SK-N-SH treated with all-trans-retinoic acid at 6 μM for 48 hours (cell line): ENCODE measurements at regions not wholly inside any gene's neighbourhood (a gene's known extent, or its start where the extent isn't known, plus 50 kb on each side); places are given as distances from the start of the nearest gene placed in this dataset.

Experiments
- ATAC-seq: fragments of 200-7000 bp; cut with Tn5 transposase; 3 replicates; pipeline ENCODE4 v1.9.1; 2020; ENCODE audit warnings: mild to moderate bottlenecking, moderate library complexity
- ARNTL ChIP-seq: fragments of 450-650 bp; formaldehyde crosslinking; IDR thresholded peaks from 2 replicates; pipeline ENCODE4 v1.5.0; 2020; ENCODE audit warnings: low read depth, mild to moderate bottlenecking, moderate library complexity, borderline replicate concordance
- BACH2 ChIP-seq: fragments of 250-450 bp; sonication (Bioruptor Pico); IDR thresholded peaks from 2 replicates; pipeline ENCODE4 v1.9.0; 2021; ENCODE audit warnings: mild to moderate bottlenecking, borderline replicate concordance
- CSDC2 ChIP-seq: fragments of 250-450 bp; sonication (Bioruptor Pico); IDR thresholded peaks from 2 replicates; pipeline ENCODE4 v1.5.0; 2020; ENCODE audit warnings: mild to moderate bottlenecking, moderate library complexity
- CSRNP3 ChIP-seq: fragments of 250-450 bp; sonication (Bioruptor Pico); IDR thresholded peaks from 2 replicates; pipeline ENCODE4 v1.5.1; 2021; ENCODE audit warnings: mild to moderate bottlenecking, moderate library complexity
- ESRRG ChIP-seq: fragments of 250-450 bp; sonication (Bioruptor Pico); IDR thresholded peaks from 2 replicates; pipeline ENCODE4 v1.6.1; 2021; ENCODE audit warnings: mild to moderate bottlenecking
- GLIS3 ChIP-seq: fragments of 250-450 bp; sonication (Bioruptor Pico); IDR thresholded peaks from 2 replicates; pipeline ENCODE4 v1.5.0; 2020; ENCODE audit warnings: mild to moderate bottlenecking, moderate library complexity
- ISL1 ChIP-seq: fragments of 250-450 bp; sonication (Bioruptor Pico); IDR thresholded peaks from 2 replicates; pipeline ENCODE4 v2.1.2; 2022; ENCODE audit warnings: mild to moderate bottlenecking, moderate library complexity
- PPARA ChIP-seq: fragments of 250-450 bp; sonication (Bioruptor Pico); IDR thresholded peaks from 2 replicates; pipeline ENCODE4 v1.5.0; 2020; ENCODE audit warnings: mild to moderate bottlenecking, borderline replicate concordance
- SNAI2 ChIP-seq: fragments of 250-450 bp; sonication (Bioruptor Pico); IDR thresholded peaks from 2 replicates; pipeline ENCODE4 v1.5.0; 2020; ENCODE audit warnings: mild to moderate bottlenecking, moderate library complexity
- TCF4 ChIP-seq: fragments of 250-450 bp; sonication (Bioruptor Pico); IDR thresholded peaks from 2 replicates; pipeline ENCODE4 v1.8.0; 2021; ENCODE audit warnings: mild to moderate bottlenecking, moderate library complexity, borderline replicate concordance
- TSHZ2 ChIP-seq: fragments of 250-450 bp; sonication (Bioruptor Pico); IDR thresholded peaks from 2 replicates; pipeline ENCODE4 v1.5.0; 2020; ENCODE audit warnings: mild to moderate bottlenecking, moderate library complexity
- ZC3H10 ChIP-seq: fragments of 250-450 bp; sonication (Bioruptor Pico); IDR thresholded peaks from 2 replicates; pipeline ENCODE4 v1.5.1; 2021; ENCODE audit warnings: mild to moderate bottlenecking, moderate library complexity
- ZFP3 ChIP-seq: fragments of 250-450 bp; sonication (Bioruptor Pico); IDR thresholded peaks from 2 replicates; pipeline ENCODE4 v1.5.0; 2020; ENCODE audit warnings: mild to moderate bottlenecking, moderate library complexity
- ZFP30 ChIP-seq: fragments of 450-650 bp; formaldehyde crosslinking; IDR thresholded peaks from 2 replicates; pipeline ENCODE4 v1.5.0; 2022; ENCODE audit warnings: mild to moderate bottlenecking, moderate library complexity
- ZNF565 ChIP-seq: fragments of 450-650 bp; formaldehyde crosslinking; conservative IDR thresholded peaks from 2 replicates; pipeline ENCODE4 v1.5.0; 2020; ENCODE audit warnings: low read depth, mild to moderate bottlenecking, moderate library complexity
- ZNF70 ChIP-seq: fragments of 450-650 bp; formaldehyde crosslinking; IDR thresholded peaks from 2 replicates; pipeline ENCODE4 v1.5.0; 2020; ENCODE audit warnings: mild to moderate bottlenecking, moderate library complexity
- ZNF8 ChIP-seq: fragments of 450-650 bp; formaldehyde crosslinking; IDR thresholded peaks from 2 replicates; pipeline ENCODE4 v1.5.0; 2020; ENCODE audit warnings: mild to moderate bottlenecking, moderate library complexity
- TF ChIP-seq, protein P1 (sequence below): fragments of 250-450 bp; sonication (Bioruptor Pico); IDR thresholded peaks from 2 replicates; pipeline ENCODE4 v1.8.0; 2021; ENCODE audit warnings: low read depth, mild to moderate bottlenecking, moderate library complexity, borderline replicate concordance

- no peak for TF ChIP-seq ESRRG (CRISPR knock-in tag)
- TF ChIP-seq PPARA (CRISPR knock-in tag), result no peak
- TF ChIP-seq SNAI2 (CRISPR knock-in tag), result no peak
- no peak for TF ChIP-seq GLIS3 (CRISPR knock-in tag)
- no peak for TF ChIP-seq BACH2
- TF ChIP-seq ISL1 (CRISPR knock-in tag), result no peak
- TF ChIP-seq ZFP30 (CRISPR knock-in tag), result no peak
- TF ChIP-seq TCF4 (CRISPR knock-in tag), result no peak
- no peak for TF ChIP-seq ZC3H10 (CRISPR knock-in tag)
- TF ChIP-seq TSHZ2 (CRISPR knock-in tag), result no peak
- no peak for TF ChIP-seq ZNF70
- TF ChIP-seq ARNTL, result no peak
- TF ChIP-seq, all 23 proteins: peak for 0
Measured at GRCh38 chr2:128477026-128477820, 158.6 kb upstream of the HS6ST1 start (continued).

DNA sequence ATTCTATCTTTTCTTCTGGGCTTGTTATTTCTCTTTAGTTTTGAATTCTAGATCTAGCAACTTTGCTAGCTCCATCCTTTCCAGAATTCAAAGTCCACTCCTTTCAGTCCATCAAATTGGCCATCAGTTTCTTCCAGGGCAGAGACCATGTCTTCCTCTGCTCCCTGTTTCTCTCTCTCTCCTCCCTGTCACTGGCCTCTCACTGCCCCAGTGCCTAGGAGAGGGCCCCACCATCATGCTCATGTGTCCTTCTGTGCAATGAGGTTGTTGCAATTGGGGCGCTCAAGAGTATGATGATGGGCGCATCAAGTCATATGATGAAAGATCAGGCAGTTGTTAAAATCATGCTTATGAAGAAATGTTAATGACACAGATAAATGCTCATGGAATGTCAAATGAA lies 159.2 kb upstream of the HS6ST1 start:
- ATAC-seq, result no peak
- TF ChIP-seq ZC3H10 (CRISPR knock-in tag) (no peak), ZNF70 (no peak), TSHZ2 (CRISPR knock-in tag) (no peak), ISL1 (CRISPR knock-in tag) (no peak), ESRRG (CRISPR knock-in tag) (no peak), CSRNP3 (no peak), ZNF565 (CRISPR knock-in tag) (no peak), SNAI2 (CRISPR knock-in tag) (no peak), ARNTL (no peak), ZNF8 (CRISPR knock-in tag) (no peak)
- TF ChIP-seq, protein P1, sequence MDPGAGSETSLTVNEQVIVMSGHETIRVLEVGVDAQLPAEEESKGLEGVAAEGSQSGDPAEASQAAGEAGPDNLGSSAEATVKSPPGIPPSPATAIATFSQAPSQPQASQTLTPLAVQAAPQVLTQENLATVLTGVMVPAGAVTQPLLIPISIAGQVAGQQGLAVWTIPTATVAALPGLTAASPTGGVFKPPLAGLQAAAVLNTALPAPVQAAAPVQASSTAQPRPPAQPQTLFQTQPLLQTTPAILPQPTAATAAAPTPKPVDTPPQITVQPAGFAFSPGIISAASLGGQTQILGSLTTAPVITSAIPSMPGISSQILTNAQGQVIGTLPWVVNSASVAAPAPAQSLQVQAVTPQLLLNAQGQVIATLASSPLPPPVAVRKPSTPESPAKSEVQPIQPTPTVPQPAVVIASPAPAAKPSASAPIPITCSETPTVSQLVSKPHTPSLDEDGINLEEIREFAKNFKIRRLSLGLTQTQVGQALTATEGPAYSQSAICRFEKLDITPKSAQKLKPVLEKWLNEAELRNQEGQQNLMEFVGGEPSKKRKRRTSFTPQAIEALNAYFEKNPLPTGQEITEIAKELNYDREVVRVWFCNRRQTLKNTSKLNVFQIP (CRISPR knock-in tag), result no peak

- TF ChIP-seq GLIS3 (CRISPR knock-in tag) (no peak), ZFP3 (CRISPR knock-in tag) (no peak), ZC3H10 (CRISPR knock-in tag) (no peak), CSDC2 (CRISPR knock-in tag) (no peak), ZNF8 (CRISPR knock-in tag) (no peak), CSRNP3 (no peak), ZNF565 (CRISPR knock-in tag) (no peak), PPARA (CRISPR knock-in tag) (no peak)
- ATAC-seq, result no peak
Measured at GRCh38 chr2:128485761-128486639, 167.3 kb upstream of the HS6ST1 start.
